HG03039 (cell line): ENCODE measurements at regions not wholly inside any gene's neighbourhood (a gene's known extent, or its start where the extent isn't known, plus 50 kb on each side); places are given as distances from the start of the nearest gene placed in this dataset.
"Not testable (repeated sequence)": the region's sequence is repeated elsewhere in the genome, so short reads cannot be mapped to it uniquely, and the experiment has no call there.

Experiments used
- ATAC-seq: cut with Tn5 transposase; IDR thresholded peaks from one replicate; pipeline ENCODE4 v1.9.1; 2021; ENCODE audit warnings: mild to moderate bottlenecking, moderate library complexity; ENCODE audit not compliant: unreplicated experiment

DNA sequence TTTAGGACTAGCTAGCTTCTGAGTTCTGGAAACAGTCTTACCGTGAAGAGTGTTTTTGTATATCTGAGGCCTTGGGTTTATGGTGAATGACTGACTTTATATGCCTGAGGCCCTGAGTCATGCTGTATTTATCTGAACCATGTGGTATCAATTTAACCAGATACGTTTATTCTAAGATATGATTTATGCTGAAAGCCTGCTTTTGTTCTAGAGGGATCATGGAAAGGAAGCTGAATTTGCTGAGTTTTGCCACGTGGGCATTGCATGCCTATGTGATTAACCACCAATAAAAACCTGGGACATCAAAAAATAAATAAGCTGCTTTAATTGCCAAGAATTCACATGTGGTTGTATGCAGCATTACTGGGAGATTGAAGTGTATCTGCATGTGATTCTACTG is 1374.7 kb upstream of the PCDH10 start:
- ATAC-seq = not testable (repeated sequence)

DNA sequence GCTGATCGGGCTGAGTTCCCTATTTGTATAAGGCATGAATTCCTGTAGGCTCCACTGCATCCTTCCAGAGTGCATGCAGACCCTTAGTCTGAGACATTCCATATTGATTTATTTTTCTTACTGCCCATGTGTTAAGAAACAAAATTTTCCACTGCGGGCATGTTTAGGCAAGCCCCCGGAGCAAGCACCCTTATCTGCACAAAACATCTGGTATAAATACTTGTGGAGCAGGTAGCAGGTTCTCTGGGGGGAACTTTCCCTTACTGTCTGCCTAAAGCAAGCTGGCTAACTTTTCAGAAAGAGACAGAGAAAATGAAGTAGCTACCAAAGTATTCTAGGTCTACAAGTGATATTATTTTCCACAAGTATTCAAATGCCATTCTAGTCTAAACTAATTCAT is 1338.5 kb upstream of the PCDH10 start:
- not testable (repeated sequence) for ATAC-seq
